GM23338 (cell line): ENCODE measurements at regions not wholly inside any gene's neighbourhood (a gene's known extent, or its start where the extent isn't known, plus 50 kb on each side); places are given as distances from the start of the nearest gene placed in this dataset.

Experiments used
- ATAC-seq: fragments of 200-7000 bp; cut with Tn5 transposase; 3 replicates; pipeline ENCODE4 v1.9.1; 2020
- DNase-seq: peaks from one replicate; pipeline ENCODE4 v3.0.0-alpha.2; 2015; ENCODE audit warnings: low spot score
- H2AFZ ChIP-seq: fragments of 200-600 bp; sonication (generic); 2 replicates; pipeline ENCODE4 v1.8.0; 2016; ENCODE audit warnings: antibody characterized with exemption, mild to moderate bottlenecking, moderate library complexity
- H3F3A ChIP-seq: fragments of 200-600 bp; sonication (generic); replicated peaks from 2 replicates; pipeline ENCODE4 v1.8.0; 2017; ENCODE audit warnings: antibody characterized with exemption, mixed run types, low read depth
- H3K27ac ChIP-seq: fragments of 200-600 bp; sonication (generic); 2 replicates; pipeline ENCODE4 v1.6.1; 2016; ENCODE audit warnings: low read depth
- H3K27me3 ChIP-seq: fragments of 200-600 bp; sonication (generic); 2 replicates; pipeline ENCODE4 v1.8.0; 2016; ENCODE audit warnings: mild to moderate bottlenecking, mixed run types, moderate library complexity; ENCODE audit not compliant: insufficient read depth
- H3K36me3 ChIP-seq: fragments of 200-600 bp; sonication (generic); 2 replicates; pipeline ENCODE4 v1.8.0; 2016; ENCODE audit warnings: mild to moderate bottlenecking; ENCODE audit not compliant: insufficient read depth
- H3K4me1 ChIP-seq: fragments of 200-600 bp; sonication (generic); 2 replicates; pipeline ENCODE4 v1.8.0; 2016; ENCODE audit warnings: mild to moderate bottlenecking, moderate library complexity; ENCODE audit not compliant: insufficient read depth
- H3K4me2 ChIP-seq: fragments of 200-600 bp; sonication (generic); 2 replicates; pipeline ENCODE4 v1.7.1; 2017; ENCODE audit warnings: mixed run types
- H3K4me3 ChIP-seq: fragments of 200-600 bp; sonication (generic); 2 replicates; pipeline ENCODE4 v1.6.1; 2016; ENCODE audit warnings: mixed run types
- H3K79me2 ChIP-seq: fragments of 200-600 bp; sonication (generic); replicated peaks from 2 replicates; pipeline ENCODE4 v1.8.0; 2017; ENCODE audit warnings: mild to moderate bottlenecking; ENCODE audit not compliant: insufficient read depth
- H3K9me2 ChIP-seq: fragments of 200-600 bp; sonication (generic); 2 replicates; pipeline ENCODE4 v1.8.0; 2017; ENCODE audit not compliant: insufficient read depth
- H4K20me1 ChIP-seq: fragments of 200-600 bp; sonication (generic); replicated peaks from 2 replicates; pipeline ENCODE4 v1.8.0; 2017; ENCODE audit warnings: mild to moderate bottlenecking; ENCODE audit not compliant: insufficient read depth
- H3K27ac Mint-ChIP-seq: 2 replicates; pipeline ENCODE4 v1.8.0; 2020; ENCODE audit warnings: inconsistent platforms, mild to moderate bottlenecking, moderate library complexity, mixed read lengths
- H3K27me3 Mint-ChIP-seq: 3 replicates; pipeline ENCODE4 v1.8.0; 2022; ENCODE audit warnings: low read depth, mild to moderate bottlenecking, moderate library complexity, mixed read lengths, inconsistent platforms; ENCODE audit not compliant: insufficient read depth, poor library complexity
- H3K36me3 Mint-ChIP-seq: 3 replicates; pipeline ENCODE4 v1.8.0; 2021; ENCODE audit warnings: low read depth, mild to moderate bottlenecking, inconsistent platforms, moderate library complexity, mixed read lengths
- H3K4me1 Mint-ChIP-seq: 3 replicates; pipeline ENCODE4 v1.8.0; 2020; ENCODE audit warnings: mild to moderate bottlenecking, inconsistent platforms, mixed read lengths
- H3K4me3 Mint-ChIP-seq: 3 replicates; pipeline ENCODE4 v1.8.0; 2021; ENCODE audit warnings: moderate library complexity, mild to moderate bottlenecking, inconsistent platforms, mixed read lengths
- H3K9me3 Mint-ChIP-seq: 3 replicates; pipeline ENCODE4 v1.8.0; 2020; ENCODE audit warnings: moderate library complexity, mild to moderate bottlenecking, inconsistent platforms, mixed read lengths
- CREB1 ChIP-seq: fragments of 250-450 bp; sonication (Bioruptor Pico); IDR thresholded peaks from 2 replicates; pipeline ENCODE4 v1.5.0; 2020; ENCODE audit warnings: low read depth, mild to moderate bottlenecking, moderate library complexity
- CTCF ChIP-seq, 2 experiments: fragments of 200-600 bp in 1 of 2; sonication (generic) in 1 of 2; conservative IDR thresholded peaks; 2 replicates each; pipeline versions ENCODE4 v1.5.1 to v1.6.1; 2016 to 2017; ENCODE audit warnings: antibody characterized with exemption in 2 of 2, low read depth in 2 of 2, mild to moderate bottlenecking in 2 of 2, moderate library complexity in 1 of 2
- ETS1 ChIP-seq: IDR thresholded peaks from 2 replicates; pipeline ENCODE4 v1.6.1; 2016; ENCODE audit warnings: antibody characterized with exemption
- EZH2 ChIP-seq: fragments of 200-600 bp; sonication (generic); IDR thresholded peaks from one replicate; pipeline ENCODE4 v1.8.0; 2017; ENCODE audit warnings: antibody characterized with exemption, mild to moderate bottlenecking, low read depth; ENCODE audit not compliant: unreplicated experiment
- EZH2phosphoT487 ChIP-seq: fragments of 200-600 bp; sonication (generic); IDR thresholded peaks from one replicate; pipeline ENCODE4 v1.8.1; 2018; ENCODE audit warnings: antibody characterized with exemption; ENCODE audit not compliant: unreplicated experiment
- JUNB ChIP-seq: IDR thresholded peaks from one replicate; pipeline ENCODE4 v1.6.1; 2016; ENCODE audit warnings: antibody characterized with exemption; ENCODE audit not compliant: unreplicated experiment
- NANOG ChIP-seq: IDR thresholded peaks from 2 replicates; pipeline ENCODE4 v1.6.1; 2016; ENCODE audit warnings: antibody characterized with exemption, borderline replicate concordance
- POLR2AphosphoS5 ChIP-seq: IDR thresholded peaks from 2 replicates; pipeline ENCODE4 v1.6.1; 2016; ENCODE audit warnings: antibody characterized with exemption, low read depth
- REST ChIP-seq: IDR thresholded peaks from one replicate; pipeline ENCODE4 v1.6.1; 2018; ENCODE audit warnings: antibody characterized with exemption; ENCODE audit not compliant: unreplicated experiment
- STAT1 ChIP-seq: IDR thresholded peaks from one replicate; pipeline ENCODE4 v1.6.1; 2016; ENCODE audit warnings: antibody characterized with exemption; ENCODE audit not compliant: unreplicated experiment
- ZNF114 ChIP-seq: fragments of 250-450 bp; sonication (Bioruptor Pico); IDR thresholded peaks from 2 replicates; pipeline ENCODE4 v1.5.0; 2020; ENCODE audit warnings: mild to moderate bottlenecking, moderate library complexity
- ZNF331 ChIP-seq: fragments of 250-450 bp; sonication (Bioruptor Pico); IDR thresholded peaks from 2 replicates; pipeline ENCODE4 v1.5.0; 2020; ENCODE audit warnings: low read depth, mild to moderate bottlenecking, moderate library complexity
- ZNF462 ChIP-seq: fragments of 250-450 bp; sonication (Bioruptor Pico); IDR thresholded peaks from 2 replicates; pipeline ENCODE4 v1.5.0; 2020; ENCODE audit warnings: mild to moderate bottlenecking, moderate library complexity

- Histone ChIP-seq H3K4me2 (no peak overlapping the region), H2AFZ (no peak overlapping the region), H3K27ac (no peak overlapping the region), H3K27me3 (no peaks in the 10 kb centered on the region), H3K4me1 (no peaks in the 10 kb centered on the region), H3K36me3 (no peaks in the 10 kb centered on the region), H4K20me1 (no peaks in the 10 kb centered on the region), H3K4me3 (no peak overlapping the region), H3F3A (no peaks in the 10 kb centered on the region), H3K9me2 (peaks cover 36% of the 10 kb centered on the region), H3K79me2 (no peaks in the 10 kb centered on the region)
- Mint-ChIP-seq H3K4me1 (no peaks in the 10 kb centered on the region), H3K36me3 (no peaks in the 10 kb centered on the region), H3K27ac (no peak overlapping the region), H3K9me3 (no peaks in the 10 kb centered on the region), H3K27me3 (no peaks in the 10 kb centered on the region), H3K4me3 (no peak overlapping the region)
- ATAC-seq (no peak), DNase-seq (no peak)
- TF ChIP-seq ZNF114, result no peak
- TF ChIP-seq CREB1 (CRISPR knock-in tag), result no peak
- TF ChIP-seq EZH2, result no peak
- TF ChIP-seq NANOG, result no peak
- no peak for TF ChIP-seq POLR2AphosphoS5
- no peak for TF ChIP-seq CTCF (conservative IDR thresholded peaks at IDR 0.05; ENCODE audit: low read depth in 2 of 2)
- no peak for TF ChIP-seq STAT1
- no peak for TF ChIP-seq ZNF462
- TF ChIP-seq EZH2phosphoT487, result no peak
- no peak for TF ChIP-seq JUNB
- TF ChIP-seq ZNF331, result no peak
- TF ChIP-seq REST, result no peak
- no peak for TF ChIP-seq ETS1
These were observed 51.9 kb upstream of the NPVF start for GRCh38 chr7:25280181-25280580.
